C4-2B (cell line): ENCODE measurements at regions not wholly inside any gene's neighbourhood (a gene's known extent, or its start where the extent isn't known, plus 50 kb on each side); places are given as distances from the start of the nearest gene placed in this dataset.

Experiments
- ZFX ChIP-seq: fragments of 450-650 bp; IDR thresholded peaks from 2 replicates; pipeline ENCODE4 v1.6.1; 2017
- TF ChIP-seq, protein P1 (sequence below): fragments of 450-650 bp; conservative IDR thresholded peaks from 2 replicates; pipeline ENCODE4 v1.5.1; 2017; ENCODE audit warnings: mild to moderate bottlenecking

- TF ChIP-seq, protein P1, sequence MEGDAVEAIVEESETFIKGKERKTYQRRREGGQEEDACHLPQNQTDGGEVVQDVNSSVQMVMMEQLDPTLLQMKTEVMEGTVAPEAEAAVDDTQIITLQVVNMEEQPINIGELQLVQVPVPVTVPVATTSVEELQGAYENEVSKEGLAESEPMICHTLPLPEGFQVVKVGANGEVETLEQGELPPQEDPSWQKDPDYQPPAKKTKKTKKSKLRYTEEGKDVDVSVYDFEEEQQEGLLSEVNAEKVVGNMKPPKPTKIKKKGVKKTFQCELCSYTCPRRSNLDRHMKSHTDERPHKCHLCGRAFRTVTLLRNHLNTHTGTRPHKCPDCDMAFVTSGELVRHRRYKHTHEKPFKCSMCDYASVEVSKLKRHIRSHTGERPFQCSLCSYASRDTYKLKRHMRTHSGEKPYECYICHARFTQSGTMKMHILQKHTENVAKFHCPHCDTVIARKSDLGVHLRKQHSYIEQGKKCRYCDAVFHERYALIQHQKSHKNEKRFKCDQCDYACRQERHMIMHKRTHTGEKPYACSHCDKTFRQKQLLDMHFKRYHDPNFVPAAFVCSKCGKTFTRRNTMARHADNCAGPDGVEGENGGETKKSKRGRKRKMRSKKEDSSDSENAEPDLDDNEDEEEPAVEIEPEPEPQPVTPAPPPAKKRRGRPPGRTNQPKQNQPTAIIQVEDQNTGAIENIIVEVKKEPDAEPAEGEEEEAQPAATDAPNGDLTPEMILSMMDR: no peak
- no peak for TF ChIP-seq ZFX
These were observed 95.5 kb downstream of the MIS18A start for GRCh38 chr21:32183396-32183795.
